ENCODE measurements at regions not wholly inside any gene's neighbourhood (a gene's known extent, or its start where the extent isn't known, plus 50 kb on each side); places are given as distances from the start of the nearest gene placed in this dataset.

DNA sequence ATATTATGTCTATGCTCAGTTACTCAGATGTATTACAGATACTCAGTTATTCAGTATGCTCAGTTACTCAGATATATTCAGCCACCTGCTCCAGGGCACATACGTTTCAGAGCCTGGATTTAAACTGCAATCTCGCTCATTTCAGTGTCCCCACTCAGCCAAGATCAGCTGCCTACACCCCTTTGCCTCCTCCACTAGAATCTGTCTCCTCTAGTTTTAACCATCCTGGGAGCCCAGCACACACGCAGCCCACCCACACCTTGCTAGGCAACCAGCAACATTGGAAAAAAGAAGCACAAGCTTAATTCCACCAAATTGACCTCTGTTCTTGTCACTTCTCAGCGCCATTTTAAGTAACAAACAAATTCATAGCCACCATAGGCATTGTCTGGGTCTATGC lies 246.2 kb downstream of the QDPR start:
- Mint-ChIP-seq H3K9me3 (no peaks in the 10 kb centered on the region), H3K4me3 (no peak overlapping the region)
- POLR2A ChIA-PET, result no interaction called here

DNA sequence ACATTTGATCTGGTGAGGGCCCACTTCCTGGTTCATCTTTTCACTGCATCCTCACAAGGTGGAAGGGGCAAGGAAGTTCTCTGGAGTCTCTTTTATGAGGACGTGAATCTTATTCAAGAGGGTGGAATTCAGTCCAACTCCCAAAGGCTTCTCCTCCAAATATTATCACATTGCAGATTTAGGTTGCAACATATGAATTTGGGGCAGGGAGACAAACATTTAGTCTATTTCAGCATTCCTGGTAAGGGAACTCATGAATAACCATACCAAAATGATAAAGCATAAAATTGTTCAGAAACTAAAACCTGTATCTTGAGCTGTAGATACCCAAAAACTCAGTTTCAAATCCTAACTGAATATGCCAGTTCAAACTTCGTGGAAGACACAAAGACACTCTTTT lies 246.8 kb downstream of the QDPR start:
- TF ChIP-seq CTCF (IDR thresholded peaks at IDR 0.05), result no peak
- Mint-ChIP-seq H3K27ac (no peak overlapping the region), H3K36me3 (ENCODE audit: low read depth) (no peaks in the 10 kb centered on the region), H3K9me3 (no peaks in the 10 kb centered on the region), H3K4me1 (ENCODE audit: low read depth) (peaks cover 6% of the 10 kb centered on the region), H3K27me3 (peaks cover 15% of the 10 kb centered on the region), H3K4me3 (no peak overlapping the region)
- ATAC-seq (no peak), DNase-seq (no peak)
- ChIA-PET CTCF (interaction anchor here (1.2 kb wide), 1 partner anchor 59 kb away, joined by 4 read pairs; no protein-coding TSS in a partner anchor), POLR2A (no interaction called here)
- intact Hi-C loops (cut with micrococcal nuclease), result no loop called here

More for the DNA sequence above, 246.2 kb downstream of the QDPR start:
- H3K27ac Mint-ChIP-seq, result no peak overlapping the region
- H3K27me3 Mint-ChIP-seq, result peaks cover 15% of the 10 kb centered on the region
- ATAC-seq (no peak), DNase-seq (no peak)
- peaks cover 1% of the 10 kb centered on the region for H3K4me1 Mint-ChIP-seq (ENCODE audit: low read depth)
- no peak for TF ChIP-seq CTCF (IDR thresholded peaks at IDR 0.05)
- CTCF ChIA-PET, result interaction anchor here (1.2 kb wide), 1 partner anchor 59 kb away, joined by 4 read pairs; no protein-coding TSS in a partner anchor
- intact Hi-C loops (cut with micrococcal nuclease), result no loop called here
- H3K36me3 Mint-ChIP-seq (ENCODE audit: low read depth), result no peaks in the 10 kb centered on the region

DNA sequence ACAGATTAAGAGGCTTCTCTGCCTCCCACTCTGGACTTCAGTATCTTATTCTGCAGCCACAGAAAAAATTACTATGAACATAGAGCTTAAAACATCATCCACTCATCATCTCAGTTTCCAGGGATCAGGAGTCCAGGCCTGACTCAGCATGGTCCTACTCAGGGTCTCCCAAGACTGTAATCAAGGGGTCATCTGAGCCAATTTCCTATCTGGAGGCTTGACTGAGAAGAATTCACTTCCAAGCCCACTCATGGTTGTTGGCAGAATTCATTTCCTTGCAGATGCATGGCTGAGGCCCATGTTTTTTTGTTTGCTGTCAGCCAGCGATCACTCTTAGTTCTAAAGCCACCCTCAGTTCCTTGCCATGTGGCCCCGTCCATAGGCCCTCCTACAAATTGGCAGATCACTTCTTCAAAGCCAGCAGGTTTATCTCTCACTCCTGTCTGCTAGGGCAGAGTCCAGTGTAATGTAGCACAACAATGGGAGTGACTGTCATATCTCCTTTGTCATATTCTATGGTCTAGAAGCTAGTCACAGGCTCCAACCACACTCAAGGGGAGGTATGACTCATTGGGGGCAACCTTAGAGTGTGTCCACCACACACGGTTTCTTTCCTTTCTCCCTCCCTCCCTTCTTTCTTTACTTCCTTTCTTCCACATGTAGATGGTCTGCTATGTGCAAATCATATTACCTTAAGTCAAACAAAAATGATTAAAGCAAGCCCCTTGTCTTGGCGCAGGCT lies 251.6 kb downstream of the QDPR start:
- H3K36me3 Mint-ChIP-seq (ENCODE audit: low read depth), result no peaks in the 10 kb centered on the region
- peak; percentile 54 for DNase-seq
- intact Hi-C loops (cut with micrococcal nuclease), result no loop called here
- CTCF ChIA-PET, result no interaction called here
- peaks cover 7% of the 10 kb centered on the region for H3K4me1 Mint-ChIP-seq (ENCODE audit: low read depth)
- H3K9me3 Mint-ChIP-seq, result no peaks in the 10 kb centered on the region
- POLR2A ChIA-PET, result no interaction called here
- peaks cover 4% of the 10 kb centered on the region for H3K27me3 Mint-ChIP-seq
- TF ChIP-seq CTCF (IDR thresholded peaks at IDR 0.05), result no peak
- no peak overlapping the region for H3K4me3 Mint-ChIP-seq
- peak; percentile 89 for ATAC-seq
- peak overlapping the region; percentile 21 for H3K27ac Mint-ChIP-seq

GRCh38 chr4:17258106-17258505 lies 253.8 kb downstream of the QDPR start:
- Mint-ChIP-seq H3K27me3 (peaks cover 6% of the 10 kb centered on the region), H3K4me3 (no peak overlapping the region), H3K4me1 (ENCODE audit: low read depth) (peaks cover 7% of the 10 kb centered on the region), H3K27ac (no peak overlapping the region), H3K36me3 (ENCODE audit: low read depth) (no peaks in the 10 kb centered on the region), H3K9me3 (no peaks in the 10 kb centered on the region)
- ChIA-PET POLR2A (no interaction called here), CTCF (no interaction called here)
- DNase-seq (no peak), ATAC-seq (no peak)
- intact Hi-C loops (cut with micrococcal nuclease), result no loop called here
- no peak for TF ChIP-seq CTCF (IDR thresholded peaks at IDR 0.05)

DNA sequence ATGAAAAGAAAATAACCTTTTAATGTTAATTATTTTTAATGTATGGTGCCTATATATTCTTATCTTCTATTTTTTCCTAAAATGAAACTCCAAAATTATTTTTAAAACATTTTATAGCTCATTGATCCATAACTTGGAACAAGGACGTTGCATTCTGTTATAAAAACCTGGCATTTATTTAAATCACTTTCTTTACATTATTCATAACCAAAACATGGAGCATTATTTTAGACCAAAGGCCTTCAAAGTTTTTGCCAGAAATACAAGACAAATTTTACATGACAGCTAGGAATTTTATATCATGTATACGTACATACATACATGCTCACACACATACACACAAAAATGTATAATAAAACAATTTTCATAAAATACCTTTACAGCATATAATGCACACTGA lies 259.8 kb downstream of the QDPR start:
- no peak for TF ChIP-seq CTCF (IDR thresholded peaks at IDR 0.05)
- Mint-ChIP-seq H3K9me3 (no peaks in the 10 kb centered on the region), H3K4me3 (no peak overlapping the region), H3K27me3 (peaks cover 11% of the 10 kb centered on the region), H3K36me3 (ENCODE audit: low read depth) (no peaks in the 10 kb centered on the region), H3K27ac (no peak overlapping the region), H3K4me1 (ENCODE audit: low read depth) (no peaks in the 10 kb centered on the region)
- ChIA-PET POLR2A (no interaction called here), CTCF (interaction anchor here (0.8 kb wide), 1 partner anchor 8 kb away, joined by 3 read pairs; no protein-coding TSS in a partner anchor)
- intact Hi-C loops (cut with micrococcal nuclease), result no loop called here
- ATAC-seq (no peak), DNase-seq (no peak)

Data from activated CD8-positive, alpha-beta T cell treated with anti-CD3 and anti-CD28 coated beads for 36 hours (primary cell).